K562 (cell line): ENCODE measurements at regions not wholly inside any gene's neighbourhood (a gene's known extent, or its start where the extent isn't known, plus 50 kb on each side); places are given as distances from the start of the nearest gene placed in this dataset.

Experiments
- ATAC-seq: fragments of 200-7000 bp; cut with Tn5 transposase; 3 replicates; pipeline ENCODE4 v1.9.1; 2020; ENCODE audit warnings: moderate library complexity
- BruUV-seq: library from RNA; stranded (reverse); fragments of 400-500 nt; replicated peaks from 2 replicates; lab custom pipeline; 2021; lab: Mats Ljungman, UMichigan
- CTCF ChIA-PET: fragments of 300-600 bp; formaldehyde crosslinking; extraction: SDS; loops from one replicate; lab custom pipeline; 2021; ENCODE audit warnings: low intra/inter-chr PET ratio; lab: Yijun Ruan, JAX
- POLR2A ChIA-PET: fragments of 300-600, 350-650 bp; sonication (Branson Sonifier 250); formaldehyde crosslinking; extraction: SDS; loops from one replicate; lab custom pipeline; 2021; ENCODE audit warnings: antibody characterized with exemption, inconsistent platforms; lab: Yijun Ruan, JAX
- DNase-seq, 4 experiments: peaks; one replicate each; pipeline versions ENCODE4 v3.0.0 to v3.0.0-alpha.2; 2011 to 2018; ENCODE audit warnings: low spot score in 3 of 4, mixed read lengths in 3 of 4; ENCODE audit errors: extremely low read depth in 1 of 4
- FAIRE-seq: peaks from 2 replicates; lab custom pipeline; 2011; peaks lifted over from hg19 to GRCh38; lab: Jason Lieb, UNC
- H2AFZ ChIP-seq: 2 replicates; pipeline ENCODE4 v1.6.0; 2011; ENCODE audit warnings: low read depth, low read length, control low read depth, inconsistent platforms
- H3K27ac ChIP-seq: fragments of 200-600 bp; 3 replicates; pipeline ENCODE4 v1.8.0; 2011; ENCODE audit warnings: low read depth, mild to moderate bottlenecking, control low read depth, inconsistent platforms, low read length, moderate library complexity, mixed read lengths; ENCODE audit errors: extremely low read depth
- H3K27me3 ChIP-seq, 2 experiments: fragments of 300-600 bp in 1 of 2; 2 replicates in 1 of 2; 3 replicates in 1 of 2; pipeline versions ENCODE4 v1.6.0 to v1.8.0; 2011; ENCODE audit warnings: inconsistent platforms in 2 of 2, low read length in 2 of 2, mild to moderate bottlenecking in 1 of 2, mixed read lengths in 1 of 2, moderate library complexity in 1 of 2; ENCODE audit not compliant: control insufficient read depth in 2 of 2, insufficient read depth in 2 of 2
- H3K36me3 ChIP-seq: fragments of 300-600 bp; 3 replicates; pipeline ENCODE4 v1.8.0; 2011; ENCODE audit warnings: mild to moderate bottlenecking, low read length, inconsistent platforms; ENCODE audit not compliant: control insufficient read depth, insufficient read depth
- H3K4me1 ChIP-seq, 2 experiments: fragments of 200-600 bp in 1 of 2; replicated peaks in 1 of 2; 2 replicates in 1 of 2; 3 replicates in 1 of 2; pipeline versions ENCODE4 v1.5.1 to v1.8.0; 2011; ENCODE audit warnings: inconsistent platforms in 2 of 2, low read length in 2 of 2, mild to moderate bottlenecking in 1 of 2, mixed read lengths in 1 of 2, moderate library complexity in 1 of 2; ENCODE audit not compliant: control insufficient read depth in 2 of 2, insufficient read depth in 2 of 2
- H3K4me2 ChIP-seq: 2 replicates; pipeline ENCODE4 v1.6.1; 2011; ENCODE audit warnings: low read length, control low read depth, inconsistent platforms, mixed read lengths; ENCODE audit not compliant: insufficient read depth
- H3K4me3 ChIP-seq: fragments of 200-600 bp; sonication (generic), shearing (Covaris generic); 2 replicates; pipeline ENCODE4 v1.5.1; 2016; ENCODE audit warnings: control low read depth, inconsistent platforms
- H3K79me2 ChIP-seq: fragments of 200-600 bp; 3 replicates; pipeline ENCODE4 v1.8.0; 2011; ENCODE audit warnings: low read length, inconsistent platforms; ENCODE audit not compliant: control insufficient read depth, insufficient read depth
- H3K9ac ChIP-seq, 2 experiments: 2 replicates each; pipeline versions ENCODE4 v1.6.0 to v1.6.1; 2011; ENCODE audit warnings: low read depth in 2 of 2, low read length in 2 of 2, control low read depth in 1 of 2, inconsistent platforms in 1 of 2, mild to moderate bottlenecking in 1 of 2, mixed read lengths in 1 of 2; ENCODE audit not compliant: insufficient read depth in 1 of 2
- H3K9me1 ChIP-seq: one replicate; pipeline ENCODE4 v1.6.0; 2011; ENCODE audit warnings: inconsistent platforms, mild to moderate bottlenecking, low read length, moderate library complexity; ENCODE audit not compliant: control insufficient read depth, insufficient read depth
- H3K9me3 ChIP-seq: replicated peaks from 2 replicates; pipeline ENCODE4 v1.5.1; 2011; ENCODE audit warnings: low read depth, low read length, inconsistent platforms; ENCODE audit not compliant: control insufficient read depth, insufficient read depth
- H4K20me1 ChIP-seq: replicated peaks from 2 replicates; pipeline ENCODE4 v1.6.1; 2011; ENCODE audit warnings: low read length, inconsistent platforms, mixed read lengths; ENCODE audit not compliant: control insufficient read depth, insufficient read depth
- BRF1 ChIP-seq: IDR thresholded peaks from 3 replicates; pipeline ENCODE4 v1.6.1; 2011; ENCODE audit warnings: borderline replicate concordance, mild to moderate bottlenecking; ENCODE audit not compliant: insufficient read length; ENCODE audit errors: extremely low read depth
- ELK1 ChIP-seq: sonication (generic); formaldehyde crosslinking; IDR thresholded peaks from 2 replicates; pipeline ENCODE4 v1.8.1; 2022; ENCODE audit warnings: missing genetic modification reagents
- EP400 ChIP-seq: fragments of 450-650 bp; IDR thresholded peaks from 2 replicates; pipeline ENCODE4 v1.6.1; 2017; ENCODE audit warnings: antibody characterized with exemption, mild to moderate bottlenecking, moderate library complexity
- FUS ChIP-seq: fragments of 200-400 bp; formaldehyde crosslinking; optimal IDR thresholded peaks from 2 replicates; pipeline ENCODE3; 2017; ENCODE audit warnings: low read depth, low read length
- GABPB1 ChIP-seq: sonication (generic); formaldehyde crosslinking; IDR thresholded peaks from 2 replicates; pipeline ENCODE4 v1.8.0; 2022; ENCODE audit warnings: mild to moderate bottlenecking, missing genetic modification reagents
- GTF2B ChIP-seq: IDR thresholded peaks from 2 replicates; pipeline ENCODE4 v1.6.1; 2011; ENCODE audit not compliant: insufficient read length; ENCODE audit errors: extremely low read depth
- L3MBTL2 ChIP-seq: fragments of 450-650 bp; IDR thresholded peaks from 2 replicates; pipeline ENCODE4 v1.6.1; 2016; ENCODE audit warnings: mild to moderate bottlenecking, moderate library complexity
- MAFF ChIP-seq: IDR thresholded peaks from 2 replicates; pipeline ENCODE4 v1.6.1; 2012; ENCODE audit warnings: low read length, improper control_type of control experiment
- MTA2 ChIP-seq: fragments of 450-650 bp; IDR thresholded peaks from 2 replicates; pipeline ENCODE4 v1.6.1; 2016; ENCODE audit warnings: low read depth
- NR2F6 ChIP-seq: fragments of 450-650 bp; formaldehyde crosslinking; IDR thresholded peaks from 2 replicates; pipeline ENCODE4 v1.4.0; 2020; ENCODE audit warnings: mild to moderate bottlenecking
- SMAD3 ChIP-seq: fragments of 450-650 bp; formaldehyde crosslinking; conservative IDR thresholded peaks from 2 replicates; pipeline ENCODE4 v1.4.0; 2020; ENCODE audit warnings: mild to moderate bottlenecking
- THAP12 ChIP-seq: fragments of 250-450 bp; sonication (Bioruptor Pico); IDR thresholded peaks from 2 replicates; pipeline ENCODE4 v1.9.0; 2021; ENCODE audit warnings: mild to moderate bottlenecking, inconsistent platforms
- VEZF1 ChIP-seq: fragments of 200-800 bp; sonication (Bioruptor generic); IDR thresholded peaks from 2 replicates; pipeline ENCODE4 v1.6.1; 2017; ENCODE audit warnings: missing genetic modification characterization, missing compliant biosample characterization
- ZNF263 ChIP-seq: sonication (generic); formaldehyde crosslinking; IDR thresholded peaks from 2 replicates; pipeline ENCODE4 v1.8.0; 2022; ENCODE audit warnings: mild to moderate bottlenecking, missing genetic modification reagents, borderline replicate concordance
- ZNF668 ChIP-seq: fragments of 250-450 bp; sonication (Bioruptor Pico); IDR thresholded peaks from 2 replicates; pipeline ENCODE4 v1.8.0; 2022; ENCODE audit warnings: mild to moderate bottlenecking, inconsistent platforms
- WGBS: fragments of 100-300 bp; shearing (Covaris generic); methylation state at CpG from one replicate; pipeline ENCODE4 v1.1.6; 2016; ENCODE audit warnings: low coverage, mixed read lengths; ENCODE audit not compliant: insufficient coverage; ENCODE audit errors: missing lambda C conversion rate; 5-methylcytosine and 5-hydroxymethylcytosine counted together
- in situ Hi-C: fragments of 300-500 bp; cut with MboI; formaldehyde crosslinking; loops from 4 replicates; pipeline ENCODE4 v1.15.0; 2018; ENCODE audit warnings: inconsistent platforms, mixed read lengths
- intact Hi-C: fragments of 100-400 bp; cut with micrococcal nuclease; formaldehyde crosslinking; loops from 2 replicates; pipeline ENCODE4 v1.14.2; 2022
- TF ChIP-seq, protein P1 (sequence below): sonication (generic); formaldehyde crosslinking; IDR thresholded peaks from 2 replicates; pipeline ENCODE4 v1.8.0; 2022; ENCODE audit warnings: mild to moderate bottlenecking, missing genetic modification reagents

DNA sequence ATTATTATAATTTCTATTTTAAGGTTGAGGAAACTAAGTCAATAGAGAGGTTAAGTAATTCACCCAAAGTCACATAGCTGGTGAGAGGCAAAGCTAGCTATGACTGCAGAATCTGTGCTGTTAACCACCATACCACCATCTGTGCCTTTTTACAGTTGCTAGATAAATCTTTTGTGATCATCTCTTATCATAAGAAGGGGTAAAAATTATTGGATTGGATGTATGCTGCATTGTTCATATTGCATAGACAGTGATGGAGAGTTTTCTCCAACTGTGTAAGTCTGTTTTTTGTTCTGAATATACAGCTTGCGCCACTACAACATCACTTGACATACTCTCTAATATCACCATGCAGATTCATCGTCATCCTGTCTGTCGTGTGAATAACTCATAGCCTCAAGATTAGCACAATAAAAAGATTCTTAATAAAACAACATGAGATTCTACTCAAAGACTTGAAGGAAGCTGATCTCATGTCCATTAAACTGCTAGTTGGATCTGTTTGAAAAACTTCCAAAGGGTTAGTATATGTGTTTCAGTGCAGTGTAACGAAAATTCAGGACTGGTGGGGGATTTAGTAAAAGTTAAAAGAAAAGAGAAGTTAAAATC, 495.9 kb downstream of the SPRY1 start:
- H3K36me3 ChIP-seq = no peaks in the 10 kb centered on the region
- H3K4me3 ChIP-seq = no peak overlapping the region
- ATAC-seq = no peak
- no peak for DNase-seq
- H3K79me2 ChIP-seq = no peaks in the 10 kb centered on the region
- ChIA-PET POLR2A (no interaction called here), CTCF (no interaction called here)
- intact Hi-C loops (no loop called here), in situ Hi-C loops (no loop called here)
- H2AFZ ChIP-seq = no peak overlapping the region
- H3K4me1 ChIP-seq = no peaks in the 10 kb centered on the region
- no peaks in the 10 kb centered on the region for H3K27me3 ChIP-seq
- H3K4me2 ChIP-seq = no peak overlapping the region
- H3K9me1 ChIP-seq = no peaks in the 10 kb centered on the region
- WGBS = 1% methylated on average over 4 of the region's 4 CpGs
- H4K20me1 ChIP-seq = no peaks in the 10 kb centered on the region
- H3K9ac ChIP-seq = no peak overlapping the region
- no peak for FAIRE-seq
- no peak overlapping the region for H3K27ac ChIP-seq
- no TSS peak for BruUV-seq
- no peaks in the 10 kb centered on the region for H3K9me3 ChIP-seq
- TF ChIP-seq EP400 = no peak
- TF ChIP-seq ZNF668 = no peak
- TF ChIP-seq BRF1 = no peak
- no peak for TF ChIP-seq NR2F6 (CRISPR knock-in tag)
- no peak for TF ChIP-seq GABPB1 (CRISPR knock-in tag)
- TF ChIP-seq MTA2 = no peak
- no peak for TF ChIP-seq SMAD3 (CRISPR knock-in tag)
- TF ChIP-seq, protein P1, sequence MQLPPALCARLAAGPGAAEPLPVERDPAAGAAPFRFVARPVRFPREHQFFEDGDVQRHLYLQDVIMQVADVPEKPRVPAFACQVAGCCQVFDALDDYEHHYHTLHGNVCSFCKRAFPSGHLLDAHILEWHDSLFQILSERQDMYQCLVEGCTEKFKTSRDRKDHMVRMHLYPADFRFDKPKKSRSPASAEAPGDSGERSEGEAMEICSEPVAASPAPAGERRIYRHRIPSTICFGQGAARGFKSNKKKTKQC (CRISPR knock-in tag) = no peak
- no peak for TF ChIP-seq GTF2B
- TF ChIP-seq ZNF263 (CRISPR knock-in tag) = no peak
- no peak for TF ChIP-seq ELK1 (CRISPR knock-in tag)
- TF ChIP-seq FUS = no peak
- no peak for TF ChIP-seq MAFF
- TF ChIP-seq VEZF1 = no peak
- no peak for TF ChIP-seq L3MBTL2
- no peak for TF ChIP-seq THAP12 (CRISPR knock-in tag)
